ENCODE measurements at regions not wholly inside any gene's neighbourhood (a gene's known extent, or its start where the extent isn't known, plus 50 kb on each side); places are given as distances from the start of the nearest gene placed in this dataset.
A peak's percentile ranks its signal among the peaks of the same experiment; 100 is the strongest.
"Not testable (repeated sequence)": the region's sequence is repeated elsewhere in the genome, so short reads cannot be mapped to it uniquely, and the experiment has no call there.

GRCh38 chr12:91721023-91721422, 424.6 kb downstream of the BTG1 start:
- FAIRE-seq (no peak), DNase-seq (ENCODE audit: insufficient read length, low spot score) (no peak)
- TF ChIP-seq CTCF (IDR thresholded peaks at IDR 0.05; ENCODE audit: insufficient read depth, missing control alignments), result no peak

GRCh38 chr12:91718326-91718725, 427.3 kb downstream of the BTG1 start:
- no peak for TF ChIP-seq CTCF (IDR thresholded peaks at IDR 0.05; ENCODE audit: insufficient read depth, missing control alignments)
- no peak for DNase-seq (ENCODE audit: insufficient read length, low spot score)
- FAIRE-seq, result no peak

- no peak for FAIRE-seq
- no peak for DNase-seq (ENCODE audit: insufficient read length, low spot score)
- no peak for TF ChIP-seq CTCF (IDR thresholded peaks at IDR 0.05; ENCODE audit: insufficient read depth, missing control alignments)
Measured at GRCh38 chr12:91717804-91718203, 427.8 kb downstream of the BTG1 start.

- DNase-seq (ENCODE audit: insufficient read length, low spot score); FAIRE-seq: not testable (repeated sequence)
Measured at GRCh38 chr12:91711925-91712324, 433.7 kb downstream of the BTG1 start.

- DNase-seq (ENCODE audit: insufficient read length, low spot score) (no peak), FAIRE-seq (no peak)
- TF ChIP-seq CTCF (IDR thresholded peaks at IDR 0.05; ENCODE audit: insufficient read depth, missing control alignments), result no peak
Measured at GRCh38 chr12:91706466-91706865, 439.2 kb downstream of the BTG1 start.

GRCh38 chr12:91704446-91704845, 441.2 kb downstream of the BTG1 start:
- peak; percentile 46 for FAIRE-seq

GRCh38 chr12:91703491-91704283, 442.0 kb downstream of the BTG1 start:
- no peak for FAIRE-seq
- no peak for TF ChIP-seq CTCF (IDR thresholded peaks at IDR 0.05; ENCODE audit: insufficient read depth, missing control alignments)
- no peak for DNase-seq (ENCODE audit: insufficient read length, low spot score)

More at GRCh38 chr12:91704446-91704845, 441.2 kb downstream of the BTG1 start:
- DNase-seq (ENCODE audit: insufficient read length, low spot score), result no peak
- TF ChIP-seq CTCF (IDR thresholded peaks at IDR 0.05; ENCODE audit: insufficient read depth, missing control alignments), result no peak

All from D721Med (cell line).